GM12878 (cell line): ENCODE measurements at regions not wholly inside any gene's neighbourhood (a gene's known extent, or its start where the extent isn't known, plus 50 kb on each side); places are given as distances from the start of the nearest gene placed in this dataset.

ENCODE experiments used
- RCOR1 ChIP-seq: conservative IDR thresholded peaks from 2 replicates; pipeline ENCODE4 v1.6.1; 2012; ENCODE audit warnings: low read depth, low read length, improper control_type of control experiment
- TCF12 ChIP-seq: IDR thresholded peaks from 2 replicates; pipeline ENCODE4 v1.6.1; 2011; ENCODE audit warnings: low read depth, mild to moderate bottlenecking, low read length
- TF ChIP-seq, protein P1 (sequence below): IDR thresholded peaks from 2 replicates; pipeline ENCODE4 v1.6.1; 2012; ENCODE audit warnings: improper control_type of control experiment, low read depth, low read length; ENCODE audit not compliant: insufficient replicate concordance
- TF ChIP-seq, protein P2 (sequence below): fragments of 450-650 bp; IDR thresholded peaks from 2 replicates; pipeline ENCODE4 v1.6.1; 2017; ENCODE audit warnings: mild to moderate bottlenecking

DNA sequence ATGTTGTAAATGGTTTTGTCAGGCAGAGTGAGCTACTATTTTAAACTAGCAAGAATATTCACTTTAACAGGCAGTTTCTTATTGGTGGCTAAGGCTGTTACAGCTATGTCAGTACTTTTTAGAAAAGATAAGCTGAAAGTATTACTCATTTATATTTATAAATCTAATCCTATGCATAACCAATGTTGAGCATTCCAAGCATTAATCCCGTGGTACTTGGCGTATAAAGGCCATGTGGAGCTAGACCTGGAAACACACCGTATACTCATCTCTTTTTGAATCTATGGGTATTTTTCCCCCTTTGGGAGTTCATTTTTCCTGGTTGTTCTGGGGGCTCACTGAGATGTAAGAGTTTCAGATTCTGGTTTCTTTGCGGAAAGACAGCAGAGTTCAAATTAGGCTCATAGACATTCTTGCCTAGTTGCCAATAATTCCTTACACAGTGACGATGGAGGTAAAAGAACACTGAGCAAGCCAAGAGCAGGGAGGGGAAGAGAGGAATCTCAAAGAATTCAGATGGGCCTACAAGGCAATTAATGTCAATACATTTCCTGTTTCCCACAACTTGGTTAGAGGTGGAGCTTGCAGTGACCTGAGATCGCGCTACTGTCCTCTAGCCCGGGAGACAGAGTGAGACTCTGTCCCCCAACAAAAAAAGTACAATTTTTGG, 211.5 kb downstream of the SOX4 start (continued):
- TF ChIP-seq, protein P1, sequence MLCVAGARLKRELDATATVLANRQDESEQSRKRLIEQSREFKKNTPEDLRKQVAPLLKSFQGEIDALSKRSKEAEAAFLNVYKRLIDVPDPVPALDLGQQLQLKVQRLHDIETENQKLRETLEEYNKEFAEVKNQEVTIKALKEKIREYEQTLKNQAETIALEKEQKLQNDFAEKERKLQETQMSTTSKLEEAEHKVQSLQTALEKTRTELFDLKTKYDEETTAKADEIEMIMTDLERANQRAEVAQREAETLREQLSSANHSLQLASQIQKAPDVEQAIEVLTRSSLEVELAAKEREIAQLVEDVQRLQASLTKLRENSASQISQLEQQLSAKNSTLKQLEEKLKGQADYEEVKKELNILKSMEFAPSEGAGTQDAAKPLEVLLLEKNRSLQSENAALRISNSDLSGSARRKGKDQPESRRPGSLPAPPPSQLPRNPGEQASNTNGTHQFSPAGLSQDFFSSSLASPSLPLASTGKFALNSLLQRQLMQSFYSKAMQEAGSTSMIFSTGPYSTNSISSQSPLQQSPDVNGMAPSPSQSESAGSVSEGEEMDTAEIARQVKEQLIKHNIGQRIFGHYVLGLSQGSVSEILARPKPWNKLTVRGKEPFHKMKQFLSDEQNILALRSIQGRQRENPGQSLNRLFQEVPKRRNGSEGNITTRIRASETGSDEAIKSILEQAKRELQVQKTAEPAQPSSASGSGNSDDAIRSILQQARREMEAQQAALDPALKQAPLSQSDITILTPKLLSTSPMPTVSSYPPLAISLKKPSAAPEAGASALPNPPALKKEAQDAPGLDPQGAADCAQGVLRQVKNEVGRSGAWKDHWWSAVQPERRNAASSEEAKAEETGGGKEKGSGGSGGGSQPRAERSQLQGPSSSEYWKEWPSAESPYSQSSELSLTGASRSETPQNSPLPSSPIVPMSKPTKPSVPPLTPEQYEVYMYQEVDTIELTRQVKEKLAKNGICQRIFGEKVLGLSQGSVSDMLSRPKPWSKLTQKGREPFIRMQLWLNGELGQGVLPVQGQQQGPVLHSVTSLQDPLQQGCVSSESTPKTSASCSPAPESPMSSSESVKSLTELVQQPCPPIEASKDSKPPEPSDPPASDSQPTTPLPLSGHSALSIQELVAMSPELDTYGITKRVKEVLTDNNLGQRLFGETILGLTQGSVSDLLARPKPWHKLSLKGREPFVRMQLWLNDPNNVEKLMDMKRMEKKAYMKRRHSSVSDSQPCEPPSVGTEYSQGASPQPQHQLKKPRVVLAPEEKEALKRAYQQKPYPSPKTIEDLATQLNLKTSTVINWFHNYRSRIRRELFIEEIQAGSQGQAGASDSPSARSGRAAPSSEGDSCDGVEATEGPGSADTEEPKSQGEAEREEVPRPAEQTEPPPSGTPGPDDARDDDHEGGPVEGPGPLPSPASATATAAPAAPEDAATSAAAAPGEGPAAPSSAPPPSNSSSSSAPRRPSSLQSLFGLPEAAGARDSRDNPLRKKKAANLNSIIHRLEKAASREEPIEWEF: no peak
- TF ChIP-seq RCOR1: no peak
- no peak for TF ChIP-seq TCF12
- TF ChIP-seq, protein P2, sequence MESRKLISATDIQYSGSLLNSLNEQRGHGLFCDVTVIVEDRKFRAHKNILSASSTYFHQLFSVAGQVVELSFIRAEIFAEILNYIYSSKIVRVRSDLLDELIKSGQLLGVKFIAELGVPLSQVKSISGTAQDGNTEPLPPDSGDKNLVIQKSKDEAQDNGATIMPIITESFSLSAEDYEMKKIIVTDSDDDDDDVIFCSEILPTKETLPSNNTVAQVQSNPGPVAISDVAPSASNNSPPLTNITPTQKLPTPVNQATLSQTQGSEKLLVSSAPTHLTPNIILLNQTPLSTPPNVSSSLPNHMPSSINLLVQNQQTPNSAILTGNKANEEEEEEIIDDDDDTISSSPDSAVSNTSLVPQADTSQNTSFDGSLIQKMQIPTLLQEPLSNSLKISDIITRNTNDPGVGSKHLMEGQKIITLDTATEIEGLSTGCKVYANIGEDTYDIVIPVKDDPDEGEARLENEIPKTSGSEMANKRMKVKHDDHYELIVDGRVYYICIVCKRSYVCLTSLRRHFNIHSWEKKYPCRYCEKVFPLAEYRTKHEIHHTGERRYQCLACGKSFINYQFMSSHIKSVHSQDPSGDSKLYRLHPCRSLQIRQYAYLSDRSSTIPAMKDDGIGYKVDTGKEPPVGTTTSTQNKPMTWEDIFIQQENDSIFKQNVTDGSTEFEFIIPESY: no peak
